IMR-90 (cell line): ENCODE measurements at regions not wholly inside any gene's neighbourhood (a gene's known extent, or its start where the extent isn't known, plus 50 kb on each side); places are given as distances from the start of the nearest gene placed in this dataset.

ENCODE experiments used
- ATAC-seq: fragments of 200-7000 bp; cut with Tn5 transposase; 2 replicates; pipeline ENCODE4 v1.9.1; 2020; ENCODE audit warnings: low read depth, mild to moderate bottlenecking, moderate library complexity
- BruUV-seq: library from RNA; stranded (reverse); fragments of 400-500 nt; replicated peaks from 2 replicates; lab custom pipeline; 2021; lab: Mats Ljungman, UMichigan
- CTCF ChIA-PET: fragments of 300-600 bp; formaldehyde crosslinking; extraction: SDS; loops from one replicate; lab custom pipeline; 2021; ENCODE audit warnings: antibody characterized with exemption; lab: Yijun Ruan, JAX
- POLR2A ChIA-PET: fragments of 300-600 bp; sonication (Branson Sonifier 250); formaldehyde crosslinking; loops from one replicate; lab custom pipeline; 2022; ENCODE audit warnings: antibody characterized with exemption; ENCODE audit not compliant: unreplicated experiment; lab: Charles Lee
- DNase-seq: peaks from one replicate; pipeline ENCODE4 v3.0.0; 2013
- H2AFZ ChIP-seq: replicated peaks from 2 replicates; pipeline ENCODE3; 2013; ENCODE audit warnings: low read length, mild to moderate bottlenecking; ENCODE audit not compliant: poor library complexity
- H2AK5ac ChIP-seq: 2 replicates; pipeline ENCODE4 v1.6.1; 2013; ENCODE audit warnings: low read depth, low read length, inconsistent platforms
- H2AK9ac ChIP-seq: replicated peaks from 2 replicates; pipeline ENCODE3; 2013; ENCODE audit warnings: mild to moderate bottlenecking, low read depth, low read length, moderate library complexity; ENCODE audit not compliant: poor library complexity
- H2BK120ac ChIP-seq: 2 replicates; pipeline ENCODE4 v1.6.1; 2013; ENCODE audit warnings: low read depth, low read length, inconsistent platforms
- H2BK15ac ChIP-seq: 3 replicates; pipeline ENCODE4 v1.6.1; 2013; ENCODE audit warnings: low read depth, low read length, inconsistent platforms
- H2BK20ac ChIP-seq: 2 replicates; pipeline ENCODE4 v1.6.1; 2013; ENCODE audit warnings: low read depth, mild to moderate bottlenecking, inconsistent platforms, low read length, moderate library complexity
- H2BK5ac ChIP-seq: 2 replicates; pipeline ENCODE4 v1.6.1; 2013; ENCODE audit warnings: mild to moderate bottlenecking, low read depth, low read length, inconsistent platforms; ENCODE audit not compliant: poor library complexity, severe bottlenecking
- H3K14ac ChIP-seq: replicated peaks from 2 replicates; pipeline ENCODE4 v1.6.1; 2013; ENCODE audit warnings: low read depth, low read length, inconsistent platforms
- H3K18ac ChIP-seq: 2 replicates; pipeline ENCODE4 v1.6.1; 2013; ENCODE audit warnings: low read depth, low read length, control low read depth
- H3K23ac ChIP-seq: 2 replicates; pipeline ENCODE4 v1.6.1; 2013; ENCODE audit warnings: low read depth, low read length, inconsistent platforms
- H3K27ac ChIP-seq: 2 replicates; pipeline ENCODE4 v1.5.1; 2013; ENCODE audit warnings: mild to moderate bottlenecking, control low read depth, low read length; ENCODE audit not compliant: insufficient read depth
- H3K27me3 ChIP-seq: 2 replicates; pipeline ENCODE4 v1.6.1; 2013; ENCODE audit warnings: low read length; ENCODE audit not compliant: control insufficient read depth, insufficient read depth
- H3K36me3 ChIP-seq: 2 replicates; pipeline ENCODE4 v1.6.1; 2013; ENCODE audit warnings: low read length, mixed read lengths; ENCODE audit not compliant: control insufficient read depth, insufficient read depth
- H3K4ac ChIP-seq: 2 replicates; pipeline ENCODE4 v1.6.1; 2013; ENCODE audit warnings: low read depth, low read length, inconsistent platforms
- H3K4me1 ChIP-seq: 2 replicates; pipeline ENCODE4 v1.6.1; 2013; ENCODE audit warnings: low read length, mixed read lengths; ENCODE audit not compliant: control insufficient read depth, insufficient read depth
- H3K4me2 ChIP-seq: 2 replicates; pipeline ENCODE4 v1.6.1; 2013; ENCODE audit warnings: low read depth, mild to moderate bottlenecking, control low read depth, low read length, moderate library complexity
- H3K4me3 ChIP-seq: 2 replicates; pipeline ENCODE4 v1.5.1; 2013; ENCODE audit warnings: low read depth, mild to moderate bottlenecking, control low read depth, low read length, moderate library complexity; ENCODE audit not compliant: insufficient read depth
- H3K56ac ChIP-seq: 2 replicates; pipeline ENCODE4 v1.6.1; 2013; ENCODE audit warnings: low read length, inconsistent platforms; ENCODE audit not compliant: insufficient read depth; ENCODE audit errors: extremely low read depth
- H3K79me1 ChIP-seq, 2 experiments: 2 replicates each; pipeline ENCODE4 v1.6.1; 2013; ENCODE audit warnings: low read length in 2 of 2, inconsistent platforms in 1 of 2, low read depth in 1 of 2
- H3K9ac ChIP-seq: 2 replicates; pipeline ENCODE4 v1.6.1; 2013; ENCODE audit warnings: low read depth, low read length, control low read depth
- H3K9me1 ChIP-seq: 2 replicates; pipeline ENCODE4 v1.6.1; 2013; ENCODE audit warnings: low read length, inconsistent platforms; ENCODE audit not compliant: insufficient read depth
- H3K9me3 ChIP-seq: 2 replicates; pipeline ENCODE4 v1.6.1; 2013; ENCODE audit warnings: low read length; ENCODE audit not compliant: control insufficient read depth, insufficient read depth
- H4K20me1 ChIP-seq: 2 replicates; pipeline ENCODE4 v1.6.1; 2013; ENCODE audit warnings: low read length, inconsistent platforms; ENCODE audit not compliant: insufficient read depth
- H4K5ac ChIP-seq: 2 replicates; pipeline ENCODE4 v1.6.1; 2013; ENCODE audit warnings: mild to moderate bottlenecking, low read depth, low read length, control low read depth
- H4K8ac ChIP-seq, 2 experiments: 2 replicates each; pipeline ENCODE4 v1.6.1; 2013; ENCODE audit warnings: low read depth in 2 of 2, low read length in 2 of 2, control low read depth in 1 of 2, inconsistent platforms in 1 of 2
- H4K91ac ChIP-seq: 2 replicates; pipeline ENCODE4 v1.6.1; 2013; ENCODE audit warnings: low read depth, low read length, inconsistent platforms; ENCODE audit not compliant: insufficient read depth
- BHLHE40 ChIP-seq: fragments of 150-350 bp; IDR thresholded peaks from 2 replicates; pipeline ENCODE4 v1.6.1; 2016; ENCODE audit warnings: mild to moderate bottlenecking, low read depth, low read length
- CEBPB ChIP-seq: IDR thresholded peaks from 2 replicates; pipeline ENCODE4 v1.6.1; 2012; ENCODE audit warnings: low read depth, low read length, improper control_type of control experiment
- CHD1 ChIP-seq: IDR thresholded peaks from 2 replicates; pipeline ENCODE4 v1.6.1; 2012; ENCODE audit warnings: low read depth, low read length, improper control_type of control experiment
- FOS ChIP-seq: fragments of 150-350 bp; IDR thresholded peaks from 2 replicates; pipeline ENCODE4 v1.6.1; 2016; ENCODE audit warnings: low read depth, low read length
- MAZ ChIP-seq: IDR thresholded peaks from 2 replicates; pipeline ENCODE4 v1.6.1; 2012; ENCODE audit warnings: low read depth, mild to moderate bottlenecking, low read length, improper control_type of control experiment, moderate library complexity, borderline replicate concordance
- MXI1 ChIP-seq: IDR thresholded peaks from 2 replicates; pipeline ENCODE4 v1.6.1; 2012; ENCODE audit warnings: low read depth, mild to moderate bottlenecking, low read length, moderate library complexity, borderline replicate concordance
- NFE2L2 ChIP-seq: fragments of 150-350 bp; IDR thresholded peaks from 2 replicates; pipeline ENCODE4 v1.6.1; 2016; ENCODE audit warnings: low read depth, mild to moderate bottlenecking, low read length
- POLR2A ChIP-seq: IDR thresholded peaks from 2 replicates; pipeline ENCODE4 v1.6.1; 2012; ENCODE audit warnings: mild to moderate bottlenecking, low read depth, low read length
- RAD21 ChIP-seq: IDR thresholded peaks from 2 replicates; pipeline ENCODE4 v1.6.1; 2012; ENCODE audit warnings: low read length, improper control_type of control experiment
- RCOR1 ChIP-seq: IDR thresholded peaks from 2 replicates; pipeline ENCODE4 v1.6.1; 2012; ENCODE audit warnings: mild to moderate bottlenecking, low read length, improper control_type of control experiment; ENCODE audit not compliant: insufficient replicate concordance
- RFX5 ChIP-seq: IDR thresholded peaks from 2 replicates; pipeline ENCODE4 v1.8.0; 2012; ENCODE audit warnings: low read depth, mild to moderate bottlenecking, low read length, moderate library complexity
- SMC3 ChIP-seq: fragments of 150-350 bp; IDR thresholded peaks from 2 replicates; pipeline ENCODE4 v1.6.1; 2016; ENCODE audit warnings: low read depth, mild to moderate bottlenecking, antibody characterized with exemption, low read length, moderate library complexity
- WGBS, 2 experiments: methylation state at CpG; one replicate each; pipeline versions ENCODE4 v1.1.5 to v1.1.7; 2013; ENCODE audit warnings: missing lambda C conversion rate in 2 of 2; ENCODE audit not compliant: insufficient read length in 1 of 2; ENCODE audit errors: extremely low coverage in 2 of 2; 5-methylcytosine and 5-hydroxymethylcytosine counted together
- dilution Hi-C: fragments of 300-500 bp; cut with HindIII; formaldehyde crosslinking; loops from one replicate; pipeline ENCODE4 v1.14.3; 2018; ENCODE audit warnings: low sequenced_read_pairs; ENCODE audit not compliant: unreplicated experiment
- in situ Hi-C: fragments of 300-500 bp; cut with MboI; formaldehyde crosslinking; loops from 3 replicates; pipeline ENCODE4 v1.14.3; 2019; ENCODE audit warnings: low sequenced_read_pairs, inconsistent platforms, mixed read lengths
- intact Hi-C: fragments of 100-400 bp; cut with micrococcal nuclease; formaldehyde crosslinking; loops from 2 replicates; pipeline ENCODE4 v1.10.0; 2022
- TF ChIP-seq, protein P1 (sequence below): fragments of 150-350 bp; IDR thresholded peaks from 2 replicates; pipeline ENCODE4 v1.6.1; 2017; ENCODE audit warnings: mild to moderate bottlenecking, antibody characterized with exemption, low read length, low read depth
- TF ChIP-seq, protein P2 (sequence below): fragments of 150-350 bp; IDR thresholded peaks from 2 replicates; pipeline ENCODE4 v1.6.1; 2016; ENCODE audit warnings: low read depth, mild to moderate bottlenecking, low read length, moderate library complexity, borderline replicate concordance

DNA sequence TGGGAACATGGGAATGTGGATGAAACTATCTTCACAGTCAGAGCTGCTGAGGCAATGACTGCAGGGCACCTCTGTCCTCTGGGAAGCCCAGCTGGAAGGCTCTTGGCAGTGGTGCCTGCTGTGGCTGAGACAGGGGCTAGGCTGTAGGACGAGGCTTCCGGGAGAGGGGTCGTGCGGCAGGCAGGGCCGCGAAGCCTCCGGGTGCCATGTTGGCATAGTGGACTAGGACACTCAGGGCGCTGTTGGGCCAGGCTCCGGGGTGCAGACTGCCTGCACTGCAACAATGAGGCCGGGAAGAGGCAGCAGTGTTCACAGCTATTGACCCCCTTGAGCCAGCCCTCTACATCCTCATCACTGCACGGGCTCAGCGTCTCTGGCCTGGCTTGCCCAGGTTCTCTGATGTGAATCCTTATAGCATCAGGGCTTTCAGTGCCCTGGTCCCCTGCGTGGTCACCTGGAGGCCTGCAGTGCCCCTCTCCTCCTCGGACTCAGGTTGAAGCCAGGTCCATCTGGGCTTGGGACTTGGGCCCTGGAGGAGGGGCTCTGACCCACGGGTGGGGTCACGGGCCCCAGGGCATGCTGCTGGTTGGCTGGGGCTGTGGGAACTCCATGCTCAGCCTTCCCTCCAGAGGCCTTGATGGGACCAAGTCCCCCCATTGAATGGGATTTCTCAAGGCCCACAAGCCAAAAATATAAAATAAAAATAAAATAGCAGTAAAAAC lies 91.6 kb downstream of the TNFRSF13B start:
- Histone ChIP-seq H2AK5ac (no peak overlapping the region), H4K91ac (no peak overlapping the region), H2BK5ac (no peak overlapping the region), H3K18ac (no peak overlapping the region), H3K27me3 (peaks cover 7% of the 10 kb centered on the region), H3K4me3 (no peak overlapping the region), H3K9ac (no peak overlapping the region), H2BK120ac (no peak overlapping the region), H3K56ac (no peak overlapping the region), H3K4ac (no peak overlapping the region), H3K27ac (no peak overlapping the region), H2BK15ac (no peak overlapping the region), H3K79me1 (no peaks in the 10 kb centered on the region), H2AFZ (no peak overlapping the region), H3K23ac (no peak overlapping the region), H3K9me1 (no peaks in the 10 kb centered on the region), H4K8ac (no peak overlapping the region), H4K20me1 (no peaks in the 10 kb centered on the region), H3K4me2 (no peak overlapping the region), H3K4me1 (no peaks in the 10 kb centered on the region), H3K36me3 (no peaks in the 10 kb centered on the region), H2BK20ac (no peak overlapping the region), H4K5ac (no peak overlapping the region), H3K9me3 (peaks cover 2% of the 10 kb centered on the region), H3K14ac (no peak overlapping the region), H2AK9ac (no peak overlapping the region)
- TF ChIP-seq BHLHE40 (no peak), MAZ (no peak), CEBPB (no peak), RCOR1 (no peak), MXI1 (no peak), RAD21 (no peak), FOS (no peak), RFX5 (no peak), POLR2A (no peak), CHD1 (no peak), SMC3 (no peak), NFE2L2 (no peak)
- TF ChIP-seq, protein P1, sequence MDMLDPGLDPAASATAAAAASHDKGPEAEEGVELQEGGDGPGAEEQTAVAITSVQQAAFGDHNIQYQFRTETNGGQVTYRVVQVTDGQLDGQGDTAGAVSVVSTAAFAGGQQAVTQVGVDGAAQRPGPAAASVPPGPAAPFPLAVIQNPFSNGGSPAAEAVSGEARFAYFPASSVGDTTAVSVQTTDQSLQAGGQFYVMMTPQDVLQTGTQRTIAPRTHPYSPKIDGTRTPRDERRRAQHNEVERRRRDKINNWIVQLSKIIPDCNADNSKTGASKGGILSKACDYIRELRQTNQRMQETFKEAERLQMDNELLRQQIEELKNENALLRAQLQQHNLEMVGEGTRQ, result no peak
- TF ChIP-seq, protein P2, sequence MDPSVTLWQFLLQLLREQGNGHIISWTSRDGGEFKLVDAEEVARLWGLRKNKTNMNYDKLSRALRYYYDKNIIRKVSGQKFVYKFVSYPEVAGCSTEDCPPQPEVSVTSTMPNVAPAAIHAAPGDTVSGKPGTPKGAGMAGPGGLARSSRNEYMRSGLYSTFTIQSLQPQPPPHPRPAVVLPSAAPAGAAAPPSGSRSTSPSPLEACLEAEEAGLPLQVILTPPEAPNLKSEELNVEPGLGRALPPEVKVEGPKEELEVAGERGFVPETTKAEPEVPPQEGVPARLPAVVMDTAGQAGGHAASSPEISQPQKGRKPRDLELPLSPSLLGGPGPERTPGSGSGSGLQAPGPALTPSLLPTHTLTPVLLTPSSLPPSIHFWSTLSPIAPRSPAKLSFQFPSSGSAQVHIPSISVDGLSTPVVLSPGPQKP, result no peak
- ATAC-seq (no peak), DNase-seq (no peak)
- intact Hi-C loops, result no loop called here
- dilution Hi-C loops, result no loop called here
- 60% methylated on average over 1 of the region's 16 CpGs; no CpG with 5 or more reads in 1 of the 2 experiments for WGBS, 2 experiments
- no TSS peak for BruUV-seq
- ChIA-PET CTCF (no interaction called here), POLR2A (no interaction called here)
- in situ Hi-C loops, result no loop called here
